A549 (cell line): ENCODE measurements at regions not wholly inside any gene's neighbourhood (a gene's known extent, or its start where the extent isn't known, plus 50 kb on each side); places are given as distances from the start of the nearest gene placed in this dataset.

Source experiments
- CBX8 ChIP-seq: fragments of 200-600 bp; sonication (generic); IDR thresholded peaks from 2 replicates; pipeline ENCODE4 v1.6.1; 2016
- CEBPB ChIP-seq, 2 experiments: fragments of >200 bp in 1 of 2; sonication (Bioruptor Twin) in 1 of 2; formaldehyde crosslinking in 1 of 2; IDR thresholded peaks; 2 replicates each; pipeline ENCODE4 v1.6.1; 2012 to 2016
- CTCF ChIP-seq: fragments of >200 bp; sonication (Bioruptor Twin); formaldehyde crosslinking; IDR thresholded peaks from 3 replicates; pipeline ENCODE4 v1.5.1; 2016
- ELK1 ChIP-seq: fragments of 150-350 bp; IDR thresholded peaks from 2 replicates; pipeline ENCODE4 v1.6.1; 2014; ENCODE audit warnings: low read depth, mild to moderate bottlenecking, low read length
- EP300 ChIP-seq, 2 experiments: fragments of >200 bp; sonication (Bioruptor Twin); formaldehyde crosslinking; IDR thresholded peaks; 2 replicates in 1 of 2; 3 replicates in 1 of 2; pipeline ENCODE4 v1.6.1; 2016 to 2017
- KDM5A ChIP-seq: fragments of 200-600 bp; sonication (generic); IDR thresholded peaks from 2 replicates; pipeline ENCODE4 v1.6.1; 2016; ENCODE audit warnings: antibody characterized with exemption, mild to moderate bottlenecking
- MAX ChIP-seq: IDR thresholded peaks from 2 replicates; pipeline ENCODE4 v1.6.1; 2012
- MYC ChIP-seq: IDR thresholded peaks from 2 replicates; pipeline ENCODE4 v1.6.1; 2012; ENCODE audit warnings: mild to moderate bottlenecking, inconsistent platforms, low read length, improper control_type of control experiment, borderline replicate concordance
- REST ChIP-seq: fragments of 200-600 bp; sonication (generic); IDR thresholded peaks from 2 replicates; pipeline ENCODE4 v1.6.1; 2016; ENCODE audit warnings: antibody characterized with exemption, mild to moderate bottlenecking, moderate library complexity

GRCh38 chr6:106746652-106747051 lies 117.3 kb downstream of the QRSL1 start:
- TF ChIP-seq MYC (no peak), EP300 (IDR thresholded peaks at IDR 0.05) (peak; percentile 72 to 87; a peak in 4 of 5 replicates), MAX (peak; percentile 19; the same call in 1 of the 2 replicates), ELK1 (no peak), CTCF (no peak), CBX8 (no peak), KDM5A (no peak), REST (no peak), CEBPB (IDR thresholded peaks at IDR 0.05) (peak; percentile 50 to 86; a peak in 3 of 4 replicates)
